Psoas muscle (tissue), 7 donors: ENCODE measurements at regions not wholly inside any gene's neighbourhood (a gene's known extent, or its start where the extent isn't known, plus 50 kb on each side); places are given as distances from the start of the nearest gene placed in this dataset.

Experiments used
- ATAC-seq, 4 donors: fragments of 200-7000 bp; cut with Tn5 transposase; one replicate each; pipeline ENCODE4 v1.9.1; 2020; ENCODE audit warnings: moderate library complexity in 3 of 4, mild to moderate bottlenecking in 2 of 4
- DNase-seq, 2 donors: peaks; one replicate each; pipeline ENCODE4 v3.0.0-alpha.2; 2020
- H3K27ac ChIP-seq: fragments of 200-600 bp; one replicate; pipeline ENCODE4 v1.8.0; 2022
- H3K27me3 ChIP-seq, 3 donors: fragments of 200-600 bp in 1 of 3; one replicate each; pipeline versions ENCODE4 v1.6.1 to v1.8.0; 2013 to 2022; ENCODE audit warnings: low read length in 2 of 3, mild to moderate bottlenecking in 2 of 3, moderate library complexity in 1 of 3; ENCODE audit not compliant: insufficient read depth in 3 of 3
- H3K36me3 ChIP-seq, 2 donors: fragments of 200-600 bp in 1 of 2; one replicate each; pipeline versions ENCODE4 v1.6.1 to v1.8.0; 2013 to 2022; ENCODE audit warnings: low read depth in 1 of 2, mild to moderate bottlenecking in 1 of 2, moderate library complexity in 1 of 2; ENCODE audit not compliant: insufficient read depth in 1 of 2
- H3K4me1 ChIP-seq: fragments of 200-600 bp; one replicate; pipeline ENCODE4 v1.8.0; 2022
- H3K4me3 ChIP-seq: fragments of 200-600 bp; one replicate; pipeline ENCODE4 v1.8.0; 2022; ENCODE audit warnings: mild to moderate bottlenecking
- H3K9me3 ChIP-seq: fragments of 200-600 bp; one replicate; pipeline ENCODE4 v1.8.0; 2022
- CTCF ChIP-seq: fragments of 200-600 bp; IDR thresholded peaks from one replicate; pipeline ENCODE4 v1.8.0; 2022; ENCODE audit warnings: antibody characterized with exemption
- WGBS, 3 donors: extraction: QIAGEN DNeasy Blood & Tissue Kit; methylation state at CpG; one replicate each; pipeline versions ENCODE4 v1.1.6 to v1.1.7; 2013; 5-methylcytosine and 5-hydroxymethylcytosine counted together
- intact Hi-C, 2 donors: fragments of 100-400 bp; cut with DNase I; formaldehyde crosslinking; loops; one replicate each; pipeline versions ENCODE4 v1.11.0 to v1.14.2; 2022
- donor health status: healthy with polysubstance abuse.
- donor health status: DM: no; HTN: no; CAD: no; lungs with moderate emphysema.
- donor health status: Bipolar disorder and iron deficiency.
- donor health status: healthy.
- donor health status: DM: yes; HTN: yes; CAD: no.
- donor health status: DM: no; HTN: no; CAD: no.
- donor health status: DM: yes; HTN: yes; CAD: no.

GRCh38 chr9:116090030-116090770 is 63.4 kb upstream of the PAPPA start:
- Histone ChIP-seq H3K4me1 (peaks cover 23% of the 10 kb centered on the region), H3K27me3 (no peaks in the 10 kb centered on the region), H3K36me3 (no peaks in the 10 kb centered on the region), H3K4me3 (no peak overlapping the region), H3K9me3 (no peaks in the 10 kb centered on the region), H3K27ac (no peak overlapping the region)
- DNase-seq: no peak
- ATAC-seq: peak in 3 of 4 donors; percentile 41 to 74 (median 62)
- 91 to 97% (median 94%) methylated on average over 1 of the region's 1 CpG for WGBS, 3 donors
- intact Hi-C loops: no loop called here
- TF ChIP-seq CTCF: no peak

- H3K27ac ChIP-seq: no peak overlapping the region
- peaks cover 0 to 2% (median 0%) of the 10 kb centered on the region in 3 donors for H3K27me3 ChIP-seq
- no peaks in the 10 kb centered on the region for H3K9me3 ChIP-seq
- ATAC-seq: no peak
- TF ChIP-seq CTCF: no peak
- no peak for DNase-seq
- intact Hi-C loops: no loop called here
- no peaks in the 10 kb centered on the region for H3K4me1 ChIP-seq
- H3K36me3 ChIP-seq: no peaks in the 10 kb centered on the region
- H3K4me3 ChIP-seq: no peak overlapping the region
Measured at GRCh38 chr9:116094846-116095245, 58.7 kb upstream of the PAPPA start.

- H3K4me3 ChIP-seq: no peak overlapping the region
- no peak for TF ChIP-seq CTCF
- H3K4me1 ChIP-seq: no peaks in the 10 kb centered on the region
- H3K27ac ChIP-seq: no peak overlapping the region
- intact Hi-C loops: no loop called here
- 80 to 87% (median 86%) methylated on average over 2 of the region's 2 CpGs for WGBS, 3 donors
- no peaks in the 10 kb centered on the region for H3K36me3 ChIP-seq
- no peaks in the 10 kb centered on the region for H3K9me3 ChIP-seq
- ATAC-seq (no peak), DNase-seq (no peak)
- H3K27me3 ChIP-seq: peaks cover 0 to 2% (median 0%) of the 10 kb centered on the region in 3 donors
Measured at GRCh38 chr9:116095403-116095802, 58.2 kb upstream of the PAPPA start.

- intact Hi-C loops: no loop called here
- H3K9me3 ChIP-seq: no peaks in the 10 kb centered on the region
- no peak for ATAC-seq
Measured at GRCh38 chr9:116096046-116096445, 57.5 kb upstream of the PAPPA start.

More at GRCh38 chr9:116096046-116096445, 57.5 kb upstream of the PAPPA start:
- Histone ChIP-seq H3K4me3 (no peak overlapping the region), H3K4me1 (no peaks in the 10 kb centered on the region), H3K27me3 (peaks cover 0 to 2% (median 0%) of the 10 kb centered on the region in 3 donors), H3K27ac (no peak overlapping the region), H3K36me3 (no peaks in the 10 kb centered on the region)
- DNase-seq: no peak
- WGBS, 3 donors: 61 to 63% (median 61%) methylated on average over 4 of the region's 4 CpGs
- no peak for TF ChIP-seq CTCF
